Activated T-cell treated with anti-CD3 and anti-CD28 coated beads for 24 hours (primary cell): ENCODE measurements at regions not wholly inside any gene's neighbourhood (a gene's known extent, or its start where the extent isn't known, plus 50 kb on each side); places are given as distances from the start of the nearest gene placed in this dataset.

Experiments
- DNase-seq: peaks from one replicate; pipeline ENCODE4 v3.0.0-alpha.2; 2020; ENCODE audit warnings: low read depth

DNA sequence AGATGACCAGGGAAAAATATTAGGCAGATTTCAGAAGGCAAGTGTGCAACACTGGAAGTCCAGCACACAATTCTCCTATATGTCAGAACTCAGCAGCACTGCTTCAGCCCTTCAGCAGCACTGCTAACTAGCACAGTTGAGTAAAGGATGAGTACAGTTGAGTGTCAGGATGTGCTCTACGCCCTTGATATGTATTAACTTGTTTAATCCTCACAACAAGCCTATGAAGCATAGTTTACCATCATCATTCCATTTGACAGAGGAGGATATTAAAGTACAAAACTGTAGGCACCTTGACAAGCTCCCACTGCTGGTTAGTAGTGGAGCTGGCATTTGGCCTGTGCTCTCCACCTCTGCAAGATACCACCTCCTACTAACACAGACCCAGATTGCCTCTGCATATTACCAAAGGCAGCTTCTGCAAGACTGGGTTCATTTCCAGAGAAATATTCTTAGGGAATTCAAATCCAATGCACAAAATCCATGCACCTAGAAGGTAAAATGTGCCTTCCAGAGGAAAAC lies 230.8 kb downstream of the ANAPC1 start:
- DNase-seq, result no peak

DNA sequence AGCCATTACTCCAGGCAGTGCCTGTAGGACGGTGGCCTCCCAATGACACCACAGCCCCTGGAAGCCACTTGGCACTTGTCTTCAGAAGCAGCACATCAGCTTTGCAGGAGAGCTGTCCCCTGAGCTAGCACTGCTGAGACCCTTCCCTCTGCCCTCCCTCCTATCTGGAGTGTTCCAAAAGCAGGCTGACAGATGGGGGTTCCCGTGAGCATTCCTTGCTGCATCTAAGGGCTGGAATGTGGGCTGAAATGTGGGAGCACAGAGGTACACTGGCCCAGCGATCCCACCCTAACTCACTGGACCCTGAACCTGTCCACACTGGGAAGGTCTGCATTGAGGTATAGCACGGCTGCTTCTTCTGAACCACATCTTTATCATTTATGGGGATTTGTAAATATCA lies 230.1 kb downstream of the ANAPC1 start:
- DNase-seq, result no peak

DNA sequence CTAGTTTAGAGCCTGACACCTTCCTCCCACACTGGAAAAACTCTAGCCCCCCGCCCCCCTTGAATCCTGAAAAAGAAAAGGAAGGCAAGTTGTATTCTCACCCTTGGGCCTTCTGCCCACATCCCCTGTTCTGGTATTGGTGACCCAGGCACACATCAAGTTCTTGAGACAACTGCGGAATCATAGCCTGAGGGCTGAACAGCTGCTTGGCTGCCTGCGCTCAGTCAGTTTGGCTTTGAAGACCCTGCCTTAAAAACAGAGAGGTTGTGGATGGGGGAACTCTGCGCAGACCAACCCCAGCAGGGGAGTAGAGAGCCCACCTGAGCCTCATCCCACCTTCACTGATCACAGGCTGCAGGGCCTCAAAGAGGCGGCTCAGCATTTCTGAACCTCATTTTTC lies 229.2 kb downstream of the ANAPC1 start:
- no peak for DNase-seq

DNA sequence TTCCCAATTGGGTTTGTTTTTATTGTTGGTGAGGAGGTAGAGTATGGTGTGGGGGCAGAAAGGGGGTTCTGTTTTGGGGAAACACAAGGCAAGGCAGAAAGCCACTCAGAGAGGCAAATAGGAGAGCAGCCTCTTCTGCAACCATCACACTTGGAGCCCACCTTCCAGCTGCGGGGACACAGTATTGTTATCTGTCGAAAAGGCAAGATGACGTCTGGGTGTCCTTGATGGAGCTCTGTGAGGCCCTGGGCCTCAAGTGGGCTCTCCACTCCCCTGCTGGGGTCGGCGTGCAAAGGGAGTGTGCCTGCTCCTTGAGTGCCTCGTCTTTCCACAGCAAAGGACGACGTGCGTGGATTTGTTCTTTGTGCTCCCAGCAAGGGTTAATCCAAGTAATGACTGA lies 227.6 kb downstream of the ANAPC1 start:
- no peak for DNase-seq

DNA sequence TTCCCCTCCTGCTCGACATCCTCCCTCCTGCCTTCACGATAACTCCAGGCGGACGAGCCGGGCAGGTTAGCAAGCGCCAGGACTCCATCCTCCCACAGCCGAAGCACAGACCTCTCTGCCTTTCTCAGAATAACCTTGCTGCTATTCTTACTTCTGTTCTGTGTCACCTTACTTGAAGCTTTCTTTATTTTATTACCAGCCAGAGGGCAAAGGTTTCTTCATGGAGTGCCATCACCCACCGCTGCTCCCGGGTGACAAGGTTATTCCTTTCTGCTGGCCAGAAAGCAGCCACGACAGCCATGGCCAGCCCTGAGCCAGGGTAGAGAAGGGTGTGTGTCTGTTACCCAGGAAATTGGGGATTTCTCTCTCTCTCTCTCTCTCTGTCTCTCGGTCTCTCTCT lies 227.1 kb downstream of the ANAPC1 start:
- no peak for DNase-seq

DNA sequence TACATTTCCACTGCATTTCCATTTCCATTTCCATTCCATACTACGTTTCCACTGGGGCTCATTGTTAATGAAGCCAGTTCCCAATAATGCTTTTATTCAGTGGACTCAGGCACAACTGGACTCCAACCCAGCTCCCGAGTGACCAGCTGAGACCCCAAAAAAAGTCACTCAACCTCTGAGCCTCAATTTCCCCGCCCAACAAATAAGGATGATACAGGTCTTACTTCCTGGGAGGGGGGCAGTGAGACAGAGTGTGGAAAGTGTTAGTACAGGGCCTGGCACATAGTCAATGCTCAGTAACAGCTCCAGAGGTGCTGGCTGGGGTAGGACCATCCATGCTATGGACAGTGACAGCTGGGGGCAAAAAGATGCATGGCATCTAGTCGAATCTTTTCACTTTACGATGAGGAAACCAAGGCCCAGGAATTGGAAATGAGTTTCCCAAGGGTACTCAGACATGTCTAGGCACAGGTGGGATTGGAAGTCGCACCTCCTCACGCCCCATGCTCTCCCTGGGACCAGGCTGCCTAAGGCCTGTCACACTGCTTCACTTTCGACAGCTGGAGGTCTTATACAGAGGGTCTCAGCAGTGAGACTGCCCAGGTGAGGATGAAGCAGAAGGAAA lies 226.5 kb downstream of the ANAPC1 start:
- DNase-seq, result no peak

DNA sequence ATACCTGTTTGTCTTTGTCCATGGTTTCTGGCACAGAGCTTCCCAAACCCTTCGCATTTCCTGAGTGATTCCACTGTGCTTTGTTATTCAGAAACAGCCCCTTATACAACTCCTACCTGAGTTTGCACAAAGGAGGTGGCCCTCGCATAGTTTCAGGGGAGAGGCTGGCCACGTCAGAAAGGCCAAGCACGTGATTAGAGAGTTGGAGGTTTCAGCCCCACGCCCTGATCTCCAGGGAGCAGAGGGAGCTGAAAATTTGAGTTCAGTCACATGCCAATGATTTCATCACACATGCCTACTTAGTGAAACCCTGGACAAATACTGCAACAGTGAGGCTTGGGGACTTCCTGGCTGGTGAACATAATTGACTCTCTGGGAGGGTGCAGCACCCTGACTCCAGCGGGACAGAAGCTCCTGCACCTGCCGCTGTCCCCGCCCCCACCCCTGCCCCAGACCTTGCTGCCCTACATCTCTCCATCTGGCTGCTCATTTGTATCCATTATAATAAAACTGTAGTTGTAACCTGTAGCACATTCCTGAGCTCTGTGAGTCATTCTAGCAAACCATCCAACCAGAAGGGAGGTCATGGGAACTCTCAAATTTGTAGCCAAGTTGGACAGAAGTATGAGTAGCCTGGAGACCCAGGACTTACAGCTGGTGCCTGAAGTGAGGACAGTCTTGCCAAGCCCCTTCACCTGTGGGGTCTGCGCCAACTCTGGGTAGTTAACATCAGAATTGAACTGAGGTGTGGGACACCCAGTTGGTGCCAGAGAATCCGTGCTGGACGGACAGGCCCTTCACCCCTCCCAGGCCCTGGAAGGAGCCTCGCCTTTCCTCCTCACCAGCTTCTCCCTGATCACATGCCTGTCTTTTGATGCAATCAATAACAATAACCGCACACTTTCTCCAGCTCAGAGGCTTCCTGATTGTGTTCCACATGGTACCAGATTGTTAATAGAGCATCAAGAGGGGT lies 224.3 kb downstream of the ANAPC1 start:
- DNase-seq, result no peak

DNA sequence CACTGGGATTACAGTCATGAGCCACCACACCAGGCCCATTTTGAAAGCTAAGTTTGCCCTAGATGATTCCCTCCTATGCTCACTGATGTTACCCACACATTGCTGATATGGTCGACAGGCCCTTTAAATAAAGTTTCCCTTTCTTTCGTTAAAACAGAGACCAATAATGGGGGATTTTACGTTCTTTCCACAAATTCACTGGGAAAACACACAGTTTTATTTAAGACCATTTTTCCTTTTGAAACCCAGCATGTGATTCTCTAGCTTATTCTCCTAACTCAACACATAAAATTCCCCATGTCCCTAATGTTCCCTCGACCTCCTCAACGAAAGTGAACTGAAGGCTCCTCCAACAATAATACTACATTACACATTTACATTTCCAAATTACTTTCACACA lies 223.2 kb downstream of the ANAPC1 start:
- DNase-seq, result no peak

DNA sequence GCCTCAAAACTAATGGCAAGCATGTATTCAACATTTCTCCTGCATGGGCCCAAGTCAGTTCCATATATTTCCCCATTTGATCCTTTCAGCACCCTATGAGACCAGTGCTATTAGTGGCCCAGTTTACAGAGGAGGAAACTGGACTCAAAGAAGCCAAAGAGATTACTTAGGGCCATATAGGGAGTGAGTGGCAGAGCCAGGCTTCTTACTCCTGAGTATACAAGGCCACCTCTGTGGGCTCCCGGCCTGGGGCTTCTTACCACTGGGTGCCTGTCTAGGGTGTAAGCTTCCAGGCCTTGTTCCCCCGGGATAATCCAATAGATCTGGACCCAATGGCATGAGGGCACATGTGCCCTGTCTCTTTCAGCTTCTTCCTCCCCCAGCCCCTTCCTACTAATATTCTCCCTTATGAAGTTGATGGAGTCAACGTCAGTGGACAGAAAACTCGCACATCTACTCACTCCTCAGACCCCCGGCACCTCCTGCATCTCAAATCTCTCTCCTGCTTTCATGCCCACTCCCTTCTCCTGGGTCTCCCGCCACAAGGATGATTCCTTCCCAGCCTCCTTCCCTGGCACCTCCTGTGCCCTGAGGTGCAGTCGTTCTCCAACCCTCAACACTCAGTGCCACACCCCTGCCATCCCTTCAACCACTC lies 222.6 kb downstream of the ANAPC1 start:
- DNase-seq, result no peak

DNA sequence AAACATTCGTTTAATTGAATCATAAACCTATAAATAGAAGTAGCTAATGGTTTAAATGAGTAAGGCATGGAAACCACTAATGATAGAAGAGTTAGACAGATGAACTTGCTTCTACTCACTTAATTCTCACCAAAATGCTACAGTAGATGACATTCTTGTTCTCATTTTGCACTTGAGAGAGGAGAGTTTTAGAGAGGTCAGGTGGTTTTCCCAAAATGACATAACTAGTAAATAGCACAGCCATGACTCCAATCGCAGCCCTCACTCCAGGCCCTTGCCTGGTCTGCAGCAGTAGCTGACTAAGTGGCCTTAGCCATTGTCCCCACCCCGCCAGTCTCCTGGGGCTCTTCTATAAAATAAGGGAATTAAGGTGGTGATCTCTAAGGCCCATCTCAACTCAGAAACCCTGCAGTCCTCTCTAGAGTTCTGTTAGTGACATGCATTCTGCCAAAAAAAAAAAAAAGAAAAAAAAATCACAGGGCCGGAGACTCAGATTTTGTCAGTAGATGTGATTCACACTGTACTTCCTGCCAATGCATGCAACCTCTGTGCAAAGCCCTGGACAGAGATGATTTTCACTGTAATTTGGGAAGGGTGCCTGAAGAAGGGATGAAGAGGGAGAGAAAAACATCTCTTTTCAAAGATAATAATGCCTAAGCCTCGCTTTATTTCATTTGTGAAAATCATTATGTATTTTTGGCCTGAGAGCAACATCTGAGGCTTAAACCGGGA lies 221.8 kb downstream of the ANAPC1 start:
- DNase-seq, result no peak

DNA sequence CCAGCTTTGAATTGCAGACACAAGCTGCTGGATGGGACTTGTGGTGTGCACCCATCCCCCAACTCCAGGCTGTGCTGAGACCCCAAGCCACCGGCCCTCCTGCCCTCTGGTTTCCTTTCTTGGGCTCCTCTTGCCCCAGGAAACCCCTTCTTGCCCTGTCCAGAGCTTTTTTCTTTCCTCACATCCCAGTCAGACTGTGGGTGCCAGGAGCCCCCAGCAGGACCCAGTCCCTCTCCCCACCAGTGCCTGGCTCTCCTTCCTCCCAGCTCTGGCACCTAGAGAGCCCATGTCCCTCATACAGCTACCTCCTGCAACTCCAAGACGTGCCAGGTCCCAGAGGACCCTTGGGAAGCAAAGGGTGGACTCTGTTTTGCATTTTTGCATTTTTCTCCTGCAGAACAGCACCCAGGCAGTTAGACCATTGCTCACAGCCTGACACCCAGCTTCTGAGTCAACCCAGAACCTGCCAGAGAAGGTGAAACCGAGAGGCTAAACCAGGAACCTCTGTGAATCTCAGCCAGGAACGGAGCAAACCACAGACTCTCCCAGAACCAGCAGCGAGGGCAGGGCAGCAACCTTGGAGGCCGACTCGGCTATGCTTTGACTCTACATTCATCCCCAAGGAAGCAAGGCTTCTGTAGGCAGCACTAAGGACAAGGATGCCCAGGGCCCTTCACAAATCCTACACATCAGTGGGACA lies 221.1 kb downstream of the ANAPC1 start:
- DNase-seq, result peak; percentile 26

DNA sequence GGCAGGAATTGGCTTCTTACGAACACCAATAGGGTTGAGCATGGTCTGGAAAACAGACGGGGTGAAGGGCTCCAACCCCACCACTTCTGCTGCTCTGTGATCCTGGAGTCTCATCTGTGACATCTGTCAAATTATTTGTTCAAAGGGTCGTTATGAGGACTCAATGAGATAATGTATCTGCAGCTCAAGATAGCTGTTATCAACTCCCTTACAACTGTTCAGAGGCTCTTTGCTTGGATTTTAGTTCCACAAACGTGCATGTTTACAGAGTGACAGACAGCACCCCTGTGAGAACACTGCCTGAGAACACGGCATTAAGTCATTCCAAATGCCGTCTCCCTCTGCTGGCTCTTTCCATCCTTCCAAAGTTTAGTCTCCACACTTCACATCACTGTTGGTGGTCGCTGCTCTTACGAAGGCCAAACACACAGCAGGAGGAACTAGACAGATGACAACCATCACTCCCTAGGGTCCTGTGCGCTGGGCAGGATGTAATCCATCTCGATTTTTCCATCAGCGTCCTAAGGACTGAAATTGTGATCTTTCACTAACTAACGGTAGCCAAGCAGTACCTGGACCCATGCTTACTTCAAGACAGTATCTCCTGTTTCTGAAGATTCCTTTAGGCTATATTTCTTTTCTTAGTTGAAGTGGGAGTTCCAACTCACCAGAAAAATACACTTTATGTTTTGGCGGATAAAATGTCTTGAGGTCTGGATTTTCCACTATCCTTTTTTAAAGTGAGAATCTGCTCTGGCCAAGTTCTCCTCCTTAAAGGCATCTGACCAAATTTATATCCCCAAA lies 220.3 kb downstream of the ANAPC1 start:
- no peak for DNase-seq

DNA sequence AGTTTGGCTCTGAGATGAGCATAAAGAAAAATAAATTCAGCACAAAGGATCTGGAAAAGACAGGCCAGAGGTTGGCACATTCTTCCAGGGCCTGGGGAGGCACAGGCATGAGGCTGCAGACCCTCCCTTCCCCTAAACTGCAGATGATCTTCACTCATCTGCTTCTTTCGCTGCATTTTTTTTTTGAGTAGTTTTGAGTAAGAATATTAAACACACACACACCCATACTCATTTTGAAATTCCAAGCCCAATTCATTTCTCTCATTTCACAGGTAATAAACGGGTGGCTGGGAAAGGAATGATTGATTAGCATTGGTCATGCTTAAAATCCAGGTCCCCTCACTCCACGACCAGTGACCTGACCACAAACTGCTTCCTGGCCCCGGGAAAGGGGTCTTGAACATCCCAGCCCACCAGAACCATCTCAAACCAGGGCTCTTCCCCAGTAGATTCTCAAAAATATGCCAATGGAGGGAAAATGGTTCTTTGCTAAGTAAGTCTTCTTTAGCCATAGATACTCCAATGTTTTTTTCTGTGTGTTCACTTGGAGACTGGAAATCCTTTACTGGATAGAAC lies 219.6 kb downstream of the ANAPC1 start:
- DNase-seq, result no peak

DNA sequence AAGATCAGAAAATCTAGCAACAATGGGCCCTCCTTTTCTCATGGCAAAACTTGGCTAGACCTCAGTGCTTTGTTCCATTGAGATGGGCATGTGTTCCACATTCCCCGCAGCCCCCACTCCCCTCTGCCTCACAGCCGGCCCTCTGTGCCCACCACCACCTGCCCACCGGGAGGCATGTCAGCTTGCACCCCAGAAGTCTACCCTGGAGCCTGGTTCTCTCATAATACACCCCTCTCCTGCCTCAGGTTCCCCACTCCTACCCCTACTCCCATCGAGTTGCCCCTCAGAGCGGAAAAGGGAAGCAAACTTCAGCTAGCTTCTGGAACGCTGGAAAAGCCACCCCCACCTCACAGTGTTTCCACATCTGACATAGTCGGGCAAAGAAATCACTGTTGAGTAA lies 219.0 kb downstream of the ANAPC1 start:
- DNase-seq, result no peak

DNA sequence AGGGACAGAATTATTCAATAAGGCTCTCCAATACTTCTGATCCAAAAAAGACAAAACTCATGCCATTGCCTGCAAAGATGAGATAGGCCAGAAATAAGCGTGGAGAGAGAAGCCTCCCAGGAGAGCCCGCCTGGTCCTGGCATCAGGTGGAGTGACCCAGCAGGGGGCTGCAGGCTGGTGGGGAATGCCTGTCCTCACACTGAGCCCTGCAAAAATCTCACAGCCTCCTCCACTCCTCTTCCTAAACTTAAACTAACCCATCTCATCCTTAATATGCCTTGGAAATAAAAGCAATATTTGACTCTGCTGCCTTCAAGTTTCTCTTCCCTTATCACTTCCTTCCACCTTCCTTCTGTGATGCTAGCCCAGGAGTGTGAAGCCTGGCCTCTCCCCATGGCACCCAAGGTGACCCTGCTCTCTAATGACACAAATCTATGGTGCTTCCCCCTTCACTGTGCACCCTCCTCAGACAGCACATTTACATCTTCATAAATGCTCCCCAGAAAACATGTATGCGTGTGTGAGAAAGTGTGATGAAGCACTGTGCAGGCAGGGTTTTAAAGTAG lies 218.4 kb downstream of the ANAPC1 start:
- DNase-seq, result no peak

DNA sequence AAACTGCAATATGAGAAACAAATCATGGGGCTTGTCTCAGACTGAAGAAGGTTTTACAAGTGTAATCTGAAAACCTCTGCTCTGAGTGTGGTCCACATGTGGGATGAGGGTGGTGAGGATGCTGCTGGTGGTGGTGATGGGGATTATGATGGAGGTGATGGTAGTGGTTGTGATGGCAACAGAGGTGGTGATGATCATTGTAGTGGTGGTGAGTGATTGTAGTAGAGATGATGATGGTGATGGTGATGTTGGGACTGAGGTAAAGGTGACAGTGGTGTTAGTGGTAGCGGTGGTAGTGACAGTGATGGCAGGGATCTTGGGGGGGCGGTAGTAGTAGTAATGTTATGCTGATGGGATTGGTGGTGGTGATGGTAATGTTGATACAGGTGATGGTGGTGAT lies 217.8 kb downstream of the ANAPC1 start:
- no peak for DNase-seq

DNA sequence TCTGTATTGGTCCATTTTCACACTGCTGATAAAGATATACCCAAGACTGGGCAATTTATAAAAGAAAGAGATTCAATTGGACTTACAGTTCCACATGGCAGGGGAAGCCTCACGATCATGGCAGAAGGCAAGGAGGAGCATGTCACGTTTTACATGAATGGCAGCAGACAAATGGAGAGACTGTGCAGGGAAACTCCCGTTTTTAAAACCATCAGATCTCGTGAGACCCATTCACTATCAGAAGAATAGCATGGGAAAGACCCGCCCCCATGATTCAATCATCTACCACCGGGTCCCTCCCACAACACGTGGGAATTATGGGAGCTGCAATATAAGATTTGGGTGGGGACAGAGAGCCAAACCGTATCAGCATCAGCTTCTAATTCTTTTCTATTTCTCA lies 217.0 kb downstream of the ANAPC1 start:
- no peak for DNase-seq

DNA sequence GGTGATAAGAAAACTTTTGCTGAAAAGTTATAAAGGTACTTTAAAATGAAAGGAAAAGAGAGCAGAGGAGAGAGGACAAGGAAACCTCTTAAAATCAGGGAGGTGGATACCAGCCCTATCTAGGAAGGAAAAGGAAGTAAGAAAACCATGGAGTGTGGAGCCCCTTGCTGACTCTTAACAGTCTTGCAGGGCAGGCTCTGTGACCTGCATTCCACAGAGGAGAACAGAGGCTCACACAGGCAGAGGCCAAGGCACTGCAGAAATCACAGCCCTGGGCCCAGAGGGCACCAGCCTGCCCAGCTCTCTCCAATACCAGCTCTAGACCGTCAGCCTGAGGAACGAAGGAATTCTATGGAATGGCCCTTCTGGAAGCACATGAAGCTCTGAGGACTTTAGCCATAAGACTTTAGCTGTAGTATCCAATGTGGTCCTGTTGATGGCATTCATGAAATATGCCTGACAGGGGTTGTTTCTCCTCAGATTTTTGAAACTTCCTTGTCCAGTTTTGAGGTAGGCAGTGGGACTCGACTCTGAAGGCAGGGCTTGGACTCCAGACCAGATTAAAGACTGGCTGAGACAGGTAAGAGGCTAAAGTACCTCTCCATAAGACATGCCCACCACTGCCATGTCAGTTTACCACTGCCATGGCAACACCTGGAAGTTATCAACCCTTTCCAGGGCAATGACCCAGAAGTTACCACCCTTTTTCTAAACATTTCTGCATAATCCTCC lies 216.3 kb downstream of the ANAPC1 start:
- no peak for DNase-seq

DNA sequence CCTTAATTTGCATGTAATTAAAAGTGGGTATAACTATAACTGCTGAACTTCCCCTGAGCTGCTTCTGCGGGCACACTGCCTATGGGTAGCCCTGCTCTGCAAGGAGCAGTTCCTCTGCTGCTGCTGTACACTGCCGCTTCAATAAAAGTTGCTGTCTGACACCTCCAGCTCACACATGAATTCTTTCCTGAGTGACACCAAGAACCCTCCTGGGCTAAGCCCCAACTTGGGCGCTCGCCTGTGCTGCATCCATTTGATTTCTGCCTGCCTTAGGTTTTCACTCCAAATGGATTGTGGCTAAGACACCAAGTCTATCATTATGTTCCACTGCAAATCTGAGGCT lies 215.7 kb downstream of the ANAPC1 start:
- no peak for DNase-seq
